Mesothelial cell of epicardium (in vitro differentiated cells): ENCODE measurements at regions not wholly inside any gene's neighbourhood (a gene's known extent, or its start where the extent isn't known, plus 50 kb on each side); places are given as distances from the start of the nearest gene placed in this dataset.

Source experiments
- DNase-seq, 2 experiments: peaks; one replicate each; pipeline ENCODE4 v3.0.0; 2021; ENCODE audit warnings: low spot score in 2 of 2; ENCODE audit not compliant: unreplicated experiment in 2 of 2
- H3K27ac Mint-ChIP-seq: 2 replicates; pipeline ENCODE4 v1.8.0; 2021; ENCODE audit warnings: mixed read lengths
- H3K27me3 Mint-ChIP-seq: 2 replicates; pipeline ENCODE4 v1.8.0; 2021; ENCODE audit warnings: low read depth, mixed read lengths
- H3K36me3 Mint-ChIP-seq: 2 replicates; pipeline ENCODE4 v1.8.0; 2021; ENCODE audit warnings: mixed read lengths
- H3K4me1 Mint-ChIP-seq: 2 replicates; pipeline ENCODE4 v1.8.0; 2021; ENCODE audit warnings: mixed read lengths
- H3K4me3 Mint-ChIP-seq: 2 replicates; pipeline ENCODE4 v1.8.0; 2021; ENCODE audit warnings: mild to moderate bottlenecking, moderate library complexity, mixed read lengths
- H3K9me3 Mint-ChIP-seq: 2 replicates; pipeline ENCODE4 v1.8.0; 2021; ENCODE audit warnings: mixed read lengths
- TF ChIP-seq, protein P1 (sequence below): fragments of 200-600 bp; sonication (generic); IDR thresholded peaks from one replicate; pipeline ENCODE4 v1.5.0; 2021; ENCODE audit warnings: antibody characterized with exemption; ENCODE audit not compliant: unreplicated experiment

DNA sequence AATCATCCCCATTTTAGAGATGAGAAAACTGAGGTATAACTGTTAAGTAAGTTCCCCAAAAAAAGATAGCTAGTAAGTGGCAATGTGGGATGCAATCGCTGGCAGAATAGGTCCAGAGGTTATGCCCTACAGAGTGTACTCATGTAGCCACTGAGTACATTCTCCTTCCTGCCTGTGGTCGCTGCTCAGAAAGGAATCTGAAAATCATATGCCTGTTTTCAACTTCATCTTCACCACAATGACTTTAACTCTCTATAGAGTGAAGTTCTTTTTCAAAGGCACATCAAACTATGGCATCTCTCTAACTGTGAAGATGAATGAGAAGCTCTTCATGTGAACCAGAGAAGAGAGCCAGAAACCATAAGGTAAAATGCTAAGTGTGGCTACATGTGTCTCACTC lies 162.2 kb upstream of the SLC25A13 start:
- DNase-seq, result no peak
- H3K9me3 Mint-ChIP-seq, result no peaks in the 10 kb centered on the region
- TF ChIP-seq, protein P1, sequence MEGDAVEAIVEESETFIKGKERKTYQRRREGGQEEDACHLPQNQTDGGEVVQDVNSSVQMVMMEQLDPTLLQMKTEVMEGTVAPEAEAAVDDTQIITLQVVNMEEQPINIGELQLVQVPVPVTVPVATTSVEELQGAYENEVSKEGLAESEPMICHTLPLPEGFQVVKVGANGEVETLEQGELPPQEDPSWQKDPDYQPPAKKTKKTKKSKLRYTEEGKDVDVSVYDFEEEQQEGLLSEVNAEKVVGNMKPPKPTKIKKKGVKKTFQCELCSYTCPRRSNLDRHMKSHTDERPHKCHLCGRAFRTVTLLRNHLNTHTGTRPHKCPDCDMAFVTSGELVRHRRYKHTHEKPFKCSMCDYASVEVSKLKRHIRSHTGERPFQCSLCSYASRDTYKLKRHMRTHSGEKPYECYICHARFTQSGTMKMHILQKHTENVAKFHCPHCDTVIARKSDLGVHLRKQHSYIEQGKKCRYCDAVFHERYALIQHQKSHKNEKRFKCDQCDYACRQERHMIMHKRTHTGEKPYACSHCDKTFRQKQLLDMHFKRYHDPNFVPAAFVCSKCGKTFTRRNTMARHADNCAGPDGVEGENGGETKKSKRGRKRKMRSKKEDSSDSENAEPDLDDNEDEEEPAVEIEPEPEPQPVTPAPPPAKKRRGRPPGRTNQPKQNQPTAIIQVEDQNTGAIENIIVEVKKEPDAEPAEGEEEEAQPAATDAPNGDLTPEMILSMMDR, result no peak
- no peak overlapping the region for H3K27ac Mint-ChIP-seq
- H3K4me3 Mint-ChIP-seq, result no peak overlapping the region
- H3K36me3 Mint-ChIP-seq, result no peaks in the 10 kb centered on the region
- peaks cover 9% of the 10 kb centered on the region for H3K4me1 Mint-ChIP-seq
- no peaks in the 10 kb centered on the region for H3K27me3 Mint-ChIP-seq

DNA sequence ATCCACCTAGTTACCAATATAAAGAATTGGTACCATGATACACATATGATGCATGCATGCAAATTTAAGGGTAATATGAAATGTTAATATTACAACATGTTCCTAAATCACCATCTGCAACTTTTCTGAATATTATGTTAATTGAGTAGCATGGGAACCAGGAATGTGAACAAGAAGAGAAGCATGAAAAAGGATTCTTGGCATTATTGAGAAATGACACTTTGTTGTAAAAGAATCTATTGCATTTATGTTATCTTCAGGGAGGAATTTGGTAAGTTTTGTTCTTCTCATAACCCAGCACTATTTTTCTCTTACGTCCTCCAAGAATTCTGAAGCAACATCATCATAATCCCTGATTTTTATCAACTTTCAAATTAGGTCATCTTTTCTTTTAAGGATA lies 159.9 kb upstream of the SLC25A13 start:
- Mint-ChIP-seq H3K4me1 (peaks cover 8% of the 10 kb centered on the region), H3K4me3 (no peak overlapping the region), H3K27ac (no peak overlapping the region), H3K36me3 (no peaks in the 10 kb centered on the region), H3K9me3 (no peaks in the 10 kb centered on the region), H3K27me3 (no peaks in the 10 kb centered on the region)
- TF ChIP-seq, protein P1, result no peak
- DNase-seq, result no peak

DNA sequence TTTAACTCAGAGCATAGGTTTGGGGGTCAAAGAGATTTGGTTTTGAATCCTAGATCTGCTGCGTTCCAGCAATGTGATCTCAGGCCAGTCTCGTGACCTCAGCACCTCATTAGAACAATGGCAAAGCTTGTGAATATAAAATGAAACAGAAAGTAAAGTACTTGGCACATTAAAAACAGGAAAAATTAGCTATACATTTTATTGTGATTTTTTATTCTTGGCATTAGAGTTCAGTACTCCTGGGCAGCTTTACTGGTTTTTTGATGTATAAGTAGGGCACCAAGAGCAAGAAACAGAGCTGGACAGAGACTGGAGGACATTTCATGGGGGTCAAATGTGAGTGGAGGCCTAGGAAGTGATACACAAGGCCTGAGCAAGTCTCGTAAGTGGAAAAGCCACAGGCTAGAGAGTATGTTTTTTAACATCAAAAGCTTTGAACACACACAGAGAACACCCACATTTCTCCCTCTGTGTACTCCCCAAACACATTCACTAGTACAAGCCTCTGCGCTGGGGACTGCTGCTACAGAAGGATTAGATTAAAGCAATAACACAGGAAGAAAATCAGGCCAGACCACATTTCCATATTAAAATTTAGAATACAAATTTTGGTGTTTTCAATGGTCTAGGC lies 157.2 kb upstream of the SLC25A13 start:
- Mint-ChIP-seq H3K9me3 (no peaks in the 10 kb centered on the region), H3K27ac (no peak overlapping the region), H3K36me3 (no peaks in the 10 kb centered on the region)

DNA sequence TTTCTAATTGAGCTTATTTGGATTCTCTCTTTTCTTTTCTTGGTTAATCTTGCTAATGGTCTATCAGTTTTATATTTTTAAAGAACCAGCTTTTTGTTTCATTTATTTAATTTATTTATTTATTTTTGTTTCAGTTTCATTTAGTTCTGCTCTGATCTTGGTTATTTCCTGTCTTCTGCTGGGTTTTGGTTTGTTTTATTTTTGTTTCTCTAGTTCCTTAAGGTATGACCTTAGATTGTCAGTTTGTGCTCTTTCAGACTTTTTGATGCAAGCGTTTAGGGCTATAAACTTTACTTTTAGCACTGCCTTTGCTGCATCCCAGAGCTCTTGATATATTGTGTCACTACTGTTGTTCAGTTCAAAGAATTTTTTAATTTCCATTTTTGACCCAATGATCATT lies 149.7 kb upstream of the SLC25A13 start:
- Mint-ChIP-seq H3K9me3 (peaks cover 24% of the 10 kb centered on the region), H3K4me1 (no peaks in the 10 kb centered on the region), H3K27ac (no peak overlapping the region), H3K36me3 (no peaks in the 10 kb centered on the region), H3K4me3 (no peak overlapping the region), H3K27me3 (peaks cover 4% of the 10 kb centered on the region)
- no peak for DNase-seq
- TF ChIP-seq, protein P1, result no peak

More for the DNA sequence above, 157.2 kb upstream of the SLC25A13 start:
- no peak for DNase-seq
- Mint-ChIP-seq H3K4me3 (no peak overlapping the region), H3K27me3 (no peaks in the 10 kb centered on the region), H3K4me1 (peaks cover 3% of the 10 kb centered on the region)
- TF ChIP-seq, protein P1, result no peak

DNA sequence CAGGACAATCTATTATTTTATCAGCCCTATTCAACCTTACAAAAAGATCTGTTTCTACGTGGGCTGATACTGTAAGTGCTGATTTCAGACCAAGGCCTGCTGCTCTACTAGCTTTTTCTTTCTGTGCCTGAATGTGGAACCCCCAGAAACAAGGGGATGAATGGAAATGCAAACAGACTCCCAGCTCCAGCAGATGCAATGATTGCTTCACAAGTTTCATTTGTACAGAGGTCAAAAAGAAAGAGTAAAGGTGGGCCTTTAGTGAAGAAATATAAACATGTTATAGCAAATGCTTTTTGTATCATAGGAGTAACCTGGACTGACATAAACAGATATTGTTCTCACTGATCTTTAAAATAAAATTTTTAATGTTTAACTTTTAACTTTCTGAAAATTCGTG lies 130.2 kb upstream of the SLC25A13 start:
- Mint-ChIP-seq H3K27ac (no peak overlapping the region), H3K4me3 (no peak overlapping the region), H3K4me1 (no peaks in the 10 kb centered on the region), H3K27me3 (peaks cover 2% of the 10 kb centered on the region), H3K36me3 (no peaks in the 10 kb centered on the region), H3K9me3 (no peaks in the 10 kb centered on the region)
- TF ChIP-seq, protein P1, result no peak
- no peak for DNase-seq

DNA sequence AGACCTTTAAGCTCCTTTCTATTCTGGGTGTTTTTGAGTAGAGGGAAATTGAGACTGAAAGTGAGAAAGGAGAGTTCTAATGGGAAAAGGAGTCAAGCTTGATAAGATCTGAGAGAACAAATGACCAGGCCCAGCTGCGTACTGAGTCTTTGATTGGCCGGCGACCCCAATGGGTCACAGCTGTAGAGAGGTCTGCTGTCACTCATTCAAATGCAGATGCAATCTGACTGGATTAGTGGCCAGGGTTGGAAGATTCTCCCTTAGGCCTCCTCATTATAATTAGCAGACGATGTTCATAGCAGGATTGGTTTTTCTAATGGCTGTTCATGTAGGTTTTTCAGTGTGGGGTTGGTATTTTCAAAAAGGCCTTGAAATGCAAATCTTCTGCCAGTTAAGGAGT lies 127.2 kb upstream of the SLC25A13 start:
- TF ChIP-seq, protein P1, result no peak
- H3K9me3 Mint-ChIP-seq, result no peaks in the 10 kb centered on the region
- no peaks in the 10 kb centered on the region for H3K36me3 Mint-ChIP-seq
- DNase-seq, result no peak
- H3K4me3 Mint-ChIP-seq, result no peak overlapping the region
- no peaks in the 10 kb centered on the region for H3K27me3 Mint-ChIP-seq
- H3K27ac Mint-ChIP-seq, result no peak overlapping the region
- peaks cover 5% of the 10 kb centered on the region for H3K4me1 Mint-ChIP-seq
